ENCODE measurements at regions not wholly inside any gene's neighbourhood (a gene's known extent, or its start where the extent isn't known, plus 50 kb on each side); places are given as distances from the start of the nearest gene placed in this dataset.

GRCh38 chr3:193078996-193079753 lies 161.5 kb upstream of the MB21D2 start:
- Mint-ChIP-seq H3K4me3 (no peak overlapping the region), H3K27ac (no peak overlapping the region), H3K36me3 (ENCODE audit: low read depth) (no peaks in the 10 kb centered on the region), H3K9me3 (peaks cover 7% of the 10 kb centered on the region), H3K27me3 (no peaks in the 10 kb centered on the region), H3K4me1 (no peaks in the 10 kb centered on the region)
- DNase-seq (no peak), ATAC-seq (ENCODE audit: low read depth) (no peak)
- intact Hi-C loops (cut with micrococcal nuclease), result no loop called here
- no peak for TF ChIP-seq CTCF (IDR thresholded peaks at IDR 0.05)
- ChIA-PET CTCF (no interaction called here), POLR2A (no interaction called here)

GRCh38 chr3:193080821-193081365 lies 160.1 kb upstream of the PLAAT1 start:
- intact Hi-C loops (cut with micrococcal nuclease), result no loop called here
- POLR2A ChIA-PET, result no interaction called here
- no peak for ATAC-seq (ENCODE audit: low read depth)

GRCh38 chr3:193085655-193086054 lies 155.4 kb upstream of the PLAAT1 start:
- intact Hi-C loops (cut with micrococcal nuclease), result no loop called here
- peaks cover 9% of the 10 kb centered on the region for H3K27me3 Mint-ChIP-seq
- ATAC-seq (ENCODE audit: low read depth), result no peak
- no peaks in the 10 kb centered on the region for H3K36me3 Mint-ChIP-seq (ENCODE audit: low read depth)
- no peaks in the 10 kb centered on the region for H3K4me1 Mint-ChIP-seq
- no peak overlapping the region for H3K27ac Mint-ChIP-seq
- no peak overlapping the region for H3K4me3 Mint-ChIP-seq
- no peak for TF ChIP-seq CTCF (IDR thresholded peaks at IDR 0.05)
- H3K9me3 Mint-ChIP-seq, result peaks cover 7% of the 10 kb centered on the region
- CTCF ChIA-PET, result no interaction called here
- DNase-seq, result no peak
- POLR2A ChIA-PET, result no interaction called here

More at GRCh38 chr3:193080821-193081365, 160.1 kb upstream of the PLAAT1 start:
- H3K36me3 Mint-ChIP-seq (ENCODE audit: low read depth), result no peaks in the 10 kb centered on the region
- no peak overlapping the region for H3K27ac Mint-ChIP-seq
- peaks cover 7% of the 10 kb centered on the region for H3K9me3 Mint-ChIP-seq
- DNase-seq, result no peak
- H3K27me3 Mint-ChIP-seq, result no peaks in the 10 kb centered on the region
- CTCF ChIA-PET, result no interaction called here
- H3K4me1 Mint-ChIP-seq, result no peaks in the 10 kb centered on the region
- no peak overlapping the region for H3K4me3 Mint-ChIP-seq
- TF ChIP-seq CTCF (IDR thresholded peaks at IDR 0.05), result no peak

- Mint-ChIP-seq H3K36me3 (ENCODE audit: low read depth) (no peaks in the 10 kb centered on the region), H3K9me3 (peaks cover 7% of the 10 kb centered on the region), H3K27me3 (peaks cover 9% of the 10 kb centered on the region), H3K4me1 (no peaks in the 10 kb centered on the region), H3K4me3 (no peak overlapping the region), H3K27ac (no peak overlapping the region)
- no peak for ATAC-seq (ENCODE audit: low read depth)
- ChIA-PET CTCF (no interaction called here), POLR2A (no interaction called here)
- no peak for DNase-seq
- intact Hi-C loops (cut with micrococcal nuclease), result no loop called here
- TF ChIP-seq CTCF (IDR thresholded peaks at IDR 0.05), result no peak
These were observed 154.3 kb upstream of the PLAAT1 start for GRCh38 chr3:193086681-193087080.

- intact Hi-C loops (cut with micrococcal nuclease), result no loop called here
- Mint-ChIP-seq H3K36me3 (ENCODE audit: low read depth) (no peaks in the 10 kb centered on the region), H3K27me3 (peaks cover 9% of the 10 kb centered on the region), H3K4me1 (no peaks in the 10 kb centered on the region), H3K4me3 (no peak overlapping the region), H3K9me3 (peaks cover 7% of the 10 kb centered on the region), H3K27ac (no peak overlapping the region)
- DNase-seq (no peak), ATAC-seq (ENCODE audit: low read depth) (no peak)
- POLR2A ChIA-PET, result no interaction called here
- TF ChIP-seq CTCF (IDR thresholded peaks at IDR 0.05), result no peak
- CTCF ChIA-PET, result no interaction called here
These were observed 153.7 kb upstream of the PLAAT1 start for GRCh38 chr3:193087336-193087735.

All from activated B cell treated with CpG ODN at 0.5 μM for 24 hours (primary cell).